ENCODE measurements at regions not wholly inside any gene's neighbourhood (a gene's known extent, or its start where the extent isn't known, plus 50 kb on each side); places are given as distances from the start of the nearest gene placed in this dataset.

DNA sequence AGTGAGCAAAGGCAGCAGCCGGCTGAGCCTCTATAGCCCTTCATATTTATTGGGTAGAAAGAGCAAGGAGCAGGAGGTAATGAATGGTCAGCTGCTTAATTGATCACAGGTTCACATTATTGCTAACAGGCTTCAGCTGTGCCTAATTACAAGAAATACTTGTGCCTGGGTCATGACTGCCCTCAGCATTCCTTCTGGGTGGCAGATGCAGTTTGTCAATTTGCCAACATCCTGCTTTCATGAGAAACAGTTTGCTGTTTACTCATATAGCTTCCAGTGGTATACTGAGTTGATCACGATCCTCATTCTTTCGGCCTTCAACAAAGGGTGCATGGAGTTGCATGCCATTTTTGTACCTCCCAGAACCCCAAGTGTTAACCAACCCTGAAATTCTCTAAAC, 81.0 kb upstream of the PLEKHG7 start:
- Histone ChIP-seq H3K27me3 (replicated peaks; ENCODE audit: insufficient read depth) (no peaks in the 10 kb centered on the region), H3K4me3 (no peak overlapping the region), H3K36me3 (no peaks in the 10 kb centered on the region), H3K4me1 (replicated peaks) (no peaks in the 10 kb centered on the region), H3K27ac (no peak overlapping the region), H3K9me3 (no peaks in the 10 kb centered on the region)
- intact Hi-C loops (cut with DNase I) = no loop called here
- WGBS = 88% methylated on average over 3 of the region's 3 CpGs
- TF ChIP-seq POLR2AphosphoS5 (IDR thresholded peaks at IDR 0.05) (no peak), POLR2A (IDR thresholded peaks at IDR 0.05) (no peak)
- TF ChIP-seq, protein P1, sequence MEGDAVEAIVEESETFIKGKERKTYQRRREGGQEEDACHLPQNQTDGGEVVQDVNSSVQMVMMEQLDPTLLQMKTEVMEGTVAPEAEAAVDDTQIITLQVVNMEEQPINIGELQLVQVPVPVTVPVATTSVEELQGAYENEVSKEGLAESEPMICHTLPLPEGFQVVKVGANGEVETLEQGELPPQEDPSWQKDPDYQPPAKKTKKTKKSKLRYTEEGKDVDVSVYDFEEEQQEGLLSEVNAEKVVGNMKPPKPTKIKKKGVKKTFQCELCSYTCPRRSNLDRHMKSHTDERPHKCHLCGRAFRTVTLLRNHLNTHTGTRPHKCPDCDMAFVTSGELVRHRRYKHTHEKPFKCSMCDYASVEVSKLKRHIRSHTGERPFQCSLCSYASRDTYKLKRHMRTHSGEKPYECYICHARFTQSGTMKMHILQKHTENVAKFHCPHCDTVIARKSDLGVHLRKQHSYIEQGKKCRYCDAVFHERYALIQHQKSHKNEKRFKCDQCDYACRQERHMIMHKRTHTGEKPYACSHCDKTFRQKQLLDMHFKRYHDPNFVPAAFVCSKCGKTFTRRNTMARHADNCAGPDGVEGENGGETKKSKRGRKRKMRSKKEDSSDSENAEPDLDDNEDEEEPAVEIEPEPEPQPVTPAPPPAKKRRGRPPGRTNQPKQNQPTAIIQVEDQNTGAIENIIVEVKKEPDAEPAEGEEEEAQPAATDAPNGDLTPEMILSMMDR (IDR thresholded peaks at IDR 0.05) = no peak
- DNase-seq (ENCODE audit: low spot score) = no peak

DNA sequence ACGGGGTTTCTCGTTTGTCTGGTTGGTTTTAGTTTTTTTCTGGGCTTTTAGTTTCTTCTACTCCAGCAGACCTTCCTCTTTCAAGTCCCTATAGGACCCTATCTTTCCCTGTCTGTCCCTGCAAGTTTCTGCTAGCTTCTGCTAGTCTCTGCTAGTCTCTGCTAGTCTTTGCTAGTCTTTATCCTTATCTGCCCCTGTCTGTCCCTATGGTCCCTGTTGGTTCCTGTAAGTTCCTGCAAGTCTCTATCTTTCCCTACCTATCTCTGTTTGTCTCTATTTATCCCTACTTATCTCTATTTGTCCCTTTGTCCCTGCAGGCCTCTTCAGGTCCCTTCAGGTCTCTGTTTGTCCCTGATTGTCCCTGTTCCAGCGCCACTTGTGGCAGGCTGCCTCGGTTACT, 81.5 kb upstream of the PLEKHG7 start:
- no peaks in the 10 kb centered on the region for H3K27me3 ChIP-seq (replicated peaks; ENCODE audit: insufficient read depth)
- no peaks in the 10 kb centered on the region for H3K9me3 ChIP-seq
- no peak for DNase-seq (ENCODE audit: low spot score)
- intact Hi-C loops (cut with DNase I) = no loop called here
- no peak overlapping the region for H3K4me3 ChIP-seq
- no peaks in the 10 kb centered on the region for H3K36me3 ChIP-seq
- H3K27ac ChIP-seq = no peak overlapping the region
- H3K4me1 ChIP-seq (replicated peaks) = no peaks in the 10 kb centered on the region
- WGBS = 82% methylated on average over 4 of the region's 4 CpGs
- TF ChIP-seq, protein P1 (IDR thresholded peaks at IDR 0.05) = no peak
- TF ChIP-seq POLR2AphosphoS5 (IDR thresholded peaks at IDR 0.05) (no peak), POLR2A (IDR thresholded peaks at IDR 0.05) (no peak)

DNA sequence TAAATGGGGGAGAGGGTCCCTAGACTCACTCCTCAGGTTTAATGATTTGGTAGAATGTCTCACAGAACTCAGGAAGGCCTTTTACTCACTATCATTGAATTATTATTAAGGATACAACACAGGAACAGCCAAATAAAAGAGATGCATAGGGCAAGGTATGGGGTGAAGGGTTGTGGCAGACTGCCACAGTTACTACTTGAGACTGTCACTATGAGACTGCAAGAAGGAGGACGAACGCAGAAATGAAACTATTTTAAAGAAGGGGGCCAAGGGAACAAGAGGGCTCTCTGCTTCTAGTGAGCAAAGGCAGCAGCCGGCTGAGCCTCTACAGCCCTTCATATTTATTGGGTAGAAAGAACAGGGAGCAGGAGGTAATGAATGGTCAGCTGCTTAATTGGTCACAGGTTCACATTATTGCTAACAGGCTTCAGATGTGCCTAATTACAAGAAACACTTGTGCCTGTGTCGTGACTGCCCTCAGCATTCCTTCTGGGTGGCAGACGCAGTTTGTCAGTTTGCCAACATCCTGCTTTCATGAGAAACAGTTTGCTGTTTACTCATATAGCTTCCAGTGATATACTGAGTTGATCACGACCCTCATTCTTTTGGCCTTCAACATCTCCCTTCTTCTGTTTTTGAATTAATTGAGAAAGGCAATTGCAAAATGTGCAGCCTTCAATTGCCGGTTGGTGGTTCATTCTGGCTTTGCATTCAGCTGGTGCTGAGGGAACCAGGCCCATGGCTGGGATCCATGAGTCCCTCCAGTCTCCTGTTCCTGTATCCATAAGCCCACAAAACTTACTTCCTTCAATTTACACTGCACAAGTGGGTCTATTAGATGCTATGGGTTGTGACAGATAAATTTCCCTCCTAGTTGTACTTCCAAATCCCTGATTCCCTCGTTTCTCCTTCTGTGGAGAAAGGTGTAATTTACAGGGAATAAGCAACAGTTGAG, 82.8 kb upstream of the PLEKHG7 start:
- intact Hi-C loops (cut with DNase I) = no loop called here
- no peak overlapping the region for H3K27ac ChIP-seq
- no peak overlapping the region for H3K4me3 ChIP-seq
- no peaks in the 10 kb centered on the region for H3K27me3 ChIP-seq (replicated peaks; ENCODE audit: insufficient read depth)
- H3K9me3 ChIP-seq = no peaks in the 10 kb centered on the region
- H3K36me3 ChIP-seq = no peaks in the 10 kb centered on the region
- DNase-seq (ENCODE audit: low spot score) = no peak
- no peak for TF ChIP-seq POLR2AphosphoS5 (IDR thresholded peaks at IDR 0.05)
- TF ChIP-seq POLR2A (IDR thresholded peaks at IDR 0.05) = no peak
- TF ChIP-seq, protein P1 (IDR thresholded peaks at IDR 0.05) = no peak
- WGBS = 67% methylated on average over 8 of the region's 8 CpGs
- H3K4me1 ChIP-seq (replicated peaks) = no peaks in the 10 kb centered on the region

DNA sequence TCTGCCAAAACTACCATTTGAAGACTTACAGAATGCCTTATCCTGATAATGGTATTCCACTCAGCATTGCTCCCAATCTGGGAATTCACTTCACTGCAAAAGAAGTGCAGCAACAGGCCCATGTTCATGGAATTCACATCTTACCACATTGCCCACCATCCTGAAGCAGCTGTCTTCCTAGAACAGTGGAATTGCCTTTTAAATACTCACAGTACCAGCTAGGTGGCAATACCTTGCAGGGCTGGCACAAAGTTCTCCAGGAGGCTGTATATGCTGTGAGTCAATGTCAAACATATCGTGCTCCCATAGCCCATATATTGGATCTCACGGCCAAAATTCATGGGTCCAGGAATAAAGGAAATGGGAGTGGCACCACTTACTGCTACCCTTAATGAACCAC, 83.8 kb upstream of the PLEKHG7 start:
- no peaks in the 10 kb centered on the region for H3K36me3 ChIP-seq

More for the DNA sequence above, 83.8 kb upstream of the PLEKHG7 start:
- no peaks in the 10 kb centered on the region for H3K9me3 ChIP-seq
- TF ChIP-seq, protein P1 (IDR thresholded peaks at IDR 0.05) = no peak
- 100% methylated on average over 2 of the region's 2 CpGs for WGBS
- DNase-seq (ENCODE audit: low spot score) = no peak
- H3K27ac ChIP-seq = no peak overlapping the region
- H3K27me3 ChIP-seq (replicated peaks; ENCODE audit: insufficient read depth) = no peaks in the 10 kb centered on the region
- H3K4me1 ChIP-seq (replicated peaks) = no peaks in the 10 kb centered on the region
- no peak overlapping the region for H3K4me3 ChIP-seq
- intact Hi-C loops (cut with DNase I) = no loop called here
